GM19023 (cell line): ENCODE measurements at regions not wholly inside any gene's neighbourhood (a gene's known extent, or its start where the extent isn't known, plus 50 kb on each side); places are given as distances from the start of the nearest gene placed in this dataset.
"Not testable (repeated sequence)": the region's sequence is repeated elsewhere in the genome, so short reads cannot be mapped to it uniquely, and the experiment has no call there.

Experiments used
- ATAC-seq: cut with Tn5 transposase; IDR thresholded peaks from one replicate; pipeline ENCODE4 v1.9.1; 2021; ENCODE audit warnings: mild to moderate bottlenecking, moderate library complexity; ENCODE audit not compliant: unreplicated experiment

DNA sequence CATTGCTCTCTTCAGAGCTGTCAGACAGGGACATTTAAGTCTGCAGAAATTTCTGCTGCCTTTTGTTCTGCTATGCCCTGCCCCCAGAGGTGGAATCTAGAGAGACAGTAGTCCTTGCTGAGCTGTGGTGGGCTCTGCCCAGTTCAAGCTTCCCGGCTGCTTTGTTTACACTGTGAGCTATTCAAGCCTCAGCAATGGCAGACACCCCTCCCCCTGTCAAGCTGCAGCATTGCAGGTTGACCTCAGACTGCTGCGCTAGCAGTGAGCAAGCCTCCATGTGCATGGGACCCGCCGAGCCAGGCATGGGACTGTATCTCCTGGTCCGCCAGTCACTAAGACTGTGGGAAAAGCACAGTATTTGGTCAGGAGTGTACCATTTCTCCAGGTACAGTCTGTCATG, 53.6 kb upstream of the MAPK10 start:
- ATAC-seq = not testable (repeated sequence)

- no peak for ATAC-seq
Measured at GRCh38 chr4:86414686-86415085, 54.8 kb upstream of the MAPK10 start.

DNA sequence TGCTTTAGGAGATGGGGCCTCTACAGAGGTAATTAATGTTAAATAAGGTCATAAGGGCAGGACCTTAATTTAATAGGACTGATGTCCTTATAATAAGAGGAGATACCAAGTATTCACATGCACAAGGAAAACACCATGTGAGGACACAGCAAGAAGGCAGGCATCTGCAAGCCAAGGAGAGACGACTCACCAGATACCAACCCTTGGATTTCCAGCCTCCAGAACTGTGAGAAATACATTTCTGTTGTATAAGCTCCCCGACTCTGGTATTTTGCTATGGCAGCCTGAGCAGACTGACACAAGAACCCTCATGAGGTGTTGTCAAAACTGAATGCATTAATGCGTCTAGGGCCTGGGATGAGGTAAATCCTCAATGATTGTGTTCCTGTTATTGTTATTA, 56.2 kb upstream of the MAPK10 start:
- ATAC-seq = no peak

DNA sequence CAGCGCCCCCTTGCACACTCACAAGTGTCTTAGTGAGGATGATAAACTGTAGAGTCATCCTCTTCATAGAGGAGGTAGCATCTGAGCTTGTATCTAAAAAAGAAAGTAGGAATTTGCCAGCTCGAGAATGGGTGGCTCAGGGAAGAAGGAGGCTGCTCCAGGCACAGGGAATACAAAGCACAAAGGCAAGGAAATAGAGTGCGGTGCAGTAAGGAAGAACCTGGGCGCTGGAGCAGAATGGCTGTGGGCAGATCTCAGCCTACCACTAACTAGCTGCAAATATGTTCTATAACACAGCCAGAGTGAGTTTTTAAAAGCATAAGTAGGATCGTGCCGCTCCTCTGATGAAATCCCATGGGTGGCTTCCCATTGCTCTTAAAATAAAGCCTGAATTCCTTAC, 61.6 kb upstream of the MAPK10 start:
- no peak for ATAC-seq

DNA sequence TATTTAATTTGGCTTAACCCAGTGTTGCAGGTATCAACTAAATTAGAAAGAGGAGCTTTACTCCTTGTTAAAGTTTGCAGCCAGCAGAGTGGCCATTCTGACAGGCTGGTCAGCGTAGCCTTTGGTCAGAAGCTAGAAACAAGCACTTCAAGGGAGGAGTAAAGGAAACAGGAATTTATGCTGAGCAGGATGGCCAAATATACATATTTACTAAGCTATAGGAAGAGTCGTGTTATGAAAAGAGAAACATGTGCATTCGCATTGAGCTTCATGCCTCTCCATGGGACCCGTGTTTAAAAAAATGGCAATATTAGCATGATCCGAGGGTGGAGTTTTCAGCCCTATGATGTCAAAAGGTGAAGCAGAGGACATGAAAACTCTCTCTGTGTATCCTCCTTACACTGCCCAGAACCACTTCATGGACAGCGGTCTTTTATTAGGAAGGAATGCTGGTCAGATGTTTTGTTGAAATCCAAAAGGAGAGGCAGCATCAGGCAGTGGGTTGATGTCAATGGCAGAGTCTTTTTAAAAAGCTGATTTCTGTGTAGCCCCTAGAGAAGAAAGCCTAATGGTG, 71.8 kb upstream of the MAPK10 start:
- ATAC-seq = no peak

DNA sequence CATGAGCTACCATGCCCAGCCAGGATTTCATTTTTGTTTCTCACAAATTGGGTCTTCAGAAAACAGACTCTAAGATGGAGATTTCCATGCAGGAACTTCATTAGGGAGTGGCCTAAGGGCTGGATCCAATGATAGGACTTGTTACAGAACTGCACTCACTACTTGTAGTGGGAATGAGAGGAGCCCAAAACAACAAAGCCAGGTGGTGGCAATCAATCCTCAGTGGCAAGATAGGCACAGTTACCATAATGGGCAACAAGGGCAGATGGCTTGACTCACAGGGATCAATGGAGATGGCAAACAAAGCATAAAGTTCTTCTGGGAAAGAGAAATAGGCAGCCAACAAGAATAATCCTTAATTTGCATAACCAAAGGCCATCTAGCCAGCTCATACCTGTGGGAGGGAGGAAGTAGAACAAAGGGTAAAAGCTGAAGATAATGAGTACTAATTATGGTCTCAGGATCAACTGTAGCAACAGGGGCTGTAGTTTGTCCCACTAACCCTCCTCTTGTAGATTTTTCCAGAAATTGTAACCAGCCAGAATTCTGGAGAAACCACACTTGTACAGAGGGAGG, 72.8 kb upstream of the MAPK10 start:
- no peak for ATAC-seq

GRCh38 chr4:86439293-86439692, 79.4 kb upstream of the MAPK10 start:
- ATAC-seq = no peak

GRCh38 chr4:86441175-86441936, 81.5 kb upstream of the MAPK10 start:
- ATAC-seq = peak; percentile 72

DNA sequence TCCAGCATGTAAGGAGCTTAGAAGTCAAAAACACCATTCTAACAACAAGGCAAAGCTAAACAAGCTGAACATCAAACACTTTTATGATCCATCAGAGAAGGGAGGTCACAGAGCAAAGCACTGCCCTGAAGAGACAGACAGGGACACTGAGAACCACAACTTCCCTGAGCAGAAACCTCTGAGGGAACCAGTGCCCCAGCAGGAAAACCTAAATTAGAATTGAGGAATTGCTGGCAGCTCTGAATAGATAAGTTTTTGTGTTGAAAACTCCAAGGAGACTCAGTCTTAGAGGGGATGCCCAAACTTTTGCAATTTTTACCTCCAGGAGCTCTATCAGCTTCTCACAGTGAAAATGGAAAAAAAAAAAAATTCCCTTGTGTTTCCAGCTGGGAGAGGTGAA, 83.0 kb upstream of the MAPK10 start:
- no peak for ATAC-seq

GRCh38 chr4:86443495-86443894, 83.6 kb upstream of the MAPK10 start:
- ATAC-seq = no peak

GRCh38 chr4:86446996-86447395, 87.1 kb upstream of the MAPK10 start:
- ATAC-seq = no peak

DNA sequence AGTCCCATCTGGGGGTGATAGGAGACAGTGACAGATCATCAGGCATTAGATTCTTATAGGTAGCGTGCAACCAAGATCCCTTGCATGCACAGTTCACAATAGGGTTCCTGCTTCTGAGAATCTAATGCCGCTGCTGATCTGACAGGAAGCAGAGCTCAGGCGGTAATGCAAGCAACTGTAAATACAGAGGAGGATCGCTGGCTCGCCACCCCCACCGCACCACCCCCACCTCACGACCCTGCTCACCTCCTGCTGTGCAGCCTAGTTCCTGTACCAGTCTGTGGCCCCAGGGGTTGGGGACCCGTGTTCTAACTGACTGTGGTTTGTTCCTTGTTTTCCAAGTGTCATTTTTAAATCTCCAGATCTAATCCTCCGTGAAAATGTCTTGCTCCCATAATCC, 89.0 kb upstream of the MAPK10 start:
- ATAC-seq = no peak

DNA sequence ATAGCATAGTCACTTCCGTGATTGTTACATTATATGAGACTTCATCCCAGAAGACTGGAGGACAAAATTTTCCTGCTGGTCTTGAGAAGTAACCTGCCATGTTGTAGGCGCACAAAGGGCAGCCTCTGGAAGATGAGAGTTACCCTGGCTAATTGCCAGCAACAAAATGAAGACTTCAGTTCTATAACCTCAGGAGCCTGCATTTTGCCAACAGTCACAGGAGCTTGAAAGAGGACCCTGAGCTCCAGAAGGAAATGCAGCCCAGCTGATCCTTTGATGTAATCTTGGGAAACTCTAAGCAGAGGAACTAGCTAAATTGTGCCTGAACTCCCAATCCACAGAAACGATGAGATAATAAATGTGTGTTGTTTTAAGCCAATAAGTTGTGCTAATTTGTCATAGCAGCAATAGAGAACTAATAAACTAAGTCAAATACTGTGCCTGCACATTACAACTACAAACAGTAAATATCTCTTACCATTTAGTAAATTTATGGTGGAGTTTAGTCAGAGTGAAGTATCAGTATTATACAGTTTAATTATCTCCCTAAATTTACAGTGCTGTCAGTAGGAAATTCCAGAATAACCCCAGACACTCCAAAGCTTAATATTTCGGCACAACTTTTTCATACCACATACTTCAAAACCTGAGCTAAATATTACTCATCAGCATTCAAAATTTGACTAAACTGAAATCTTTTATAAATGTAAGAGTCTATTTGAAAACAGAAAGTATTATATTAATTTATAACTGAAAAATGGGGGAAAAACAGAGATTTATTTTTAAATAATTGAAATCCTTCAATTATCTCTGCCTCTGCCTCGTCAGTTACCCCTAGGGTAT, 90.1 kb upstream of the MAPK10 start:
- no peak for ATAC-seq

GRCh38 chr4:86450861-86451260, 91.0 kb upstream of the MAPK10 start:
- ATAC-seq = no peak

GRCh38 chr4:86451560-86452330, 91.9 kb upstream of the MAPK10 start:
- no peak for ATAC-seq

DNA sequence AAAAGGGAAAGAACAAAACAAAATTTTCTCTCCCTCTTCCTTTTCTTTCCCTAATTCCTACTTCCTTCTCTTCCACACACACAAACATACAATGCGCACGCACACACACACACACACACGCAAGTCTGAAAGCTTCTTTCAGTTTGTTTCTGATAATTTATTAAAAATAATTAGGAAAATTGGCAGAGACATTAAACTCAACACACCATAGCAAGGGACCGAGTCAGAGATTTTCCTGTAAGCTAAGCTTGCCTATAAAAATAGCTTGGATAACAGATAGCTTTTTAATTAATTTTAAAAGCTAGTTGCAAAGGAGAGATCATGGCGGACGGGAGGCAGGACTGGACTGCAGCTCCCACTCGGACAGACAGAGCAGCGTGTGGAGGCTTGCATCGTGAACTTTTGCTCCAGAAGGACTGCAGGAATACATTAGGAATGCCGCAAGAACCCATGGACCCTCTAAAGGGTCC, 92.6 kb upstream of the MAPK10 start:
- no peak for ATAC-seq

GRCh38 chr4:86452924-86453531, 93.2 kb upstream of the MAPK10 start:
- ATAC-seq = no peak

- ATAC-seq = not testable (repeated sequence)
Measured at GRCh38 chr4:86453611-86454072, 93.8 kb upstream of the MAPK10 start.

DNA sequence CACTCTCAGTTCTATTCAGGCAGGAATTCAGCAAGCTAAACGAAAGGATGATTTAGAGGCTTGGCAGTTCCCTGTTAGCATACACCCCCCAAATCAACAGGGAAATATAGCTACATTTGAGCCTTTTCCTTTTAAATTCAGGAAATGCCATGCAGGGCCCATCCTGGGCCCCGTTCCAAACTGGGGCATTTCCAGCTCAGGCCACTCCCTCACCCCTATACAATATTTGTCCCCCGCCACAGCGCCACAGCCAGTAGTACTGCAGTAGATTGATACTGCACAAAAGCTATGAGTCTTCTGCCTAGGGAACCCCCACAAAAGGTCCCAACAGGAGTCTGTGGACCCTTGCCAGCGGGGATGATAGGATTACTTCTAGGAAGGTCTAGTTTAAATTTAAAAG, 102.0 kb upstream of the MAPK10 start:
- ATAC-seq = no peak

DNA sequence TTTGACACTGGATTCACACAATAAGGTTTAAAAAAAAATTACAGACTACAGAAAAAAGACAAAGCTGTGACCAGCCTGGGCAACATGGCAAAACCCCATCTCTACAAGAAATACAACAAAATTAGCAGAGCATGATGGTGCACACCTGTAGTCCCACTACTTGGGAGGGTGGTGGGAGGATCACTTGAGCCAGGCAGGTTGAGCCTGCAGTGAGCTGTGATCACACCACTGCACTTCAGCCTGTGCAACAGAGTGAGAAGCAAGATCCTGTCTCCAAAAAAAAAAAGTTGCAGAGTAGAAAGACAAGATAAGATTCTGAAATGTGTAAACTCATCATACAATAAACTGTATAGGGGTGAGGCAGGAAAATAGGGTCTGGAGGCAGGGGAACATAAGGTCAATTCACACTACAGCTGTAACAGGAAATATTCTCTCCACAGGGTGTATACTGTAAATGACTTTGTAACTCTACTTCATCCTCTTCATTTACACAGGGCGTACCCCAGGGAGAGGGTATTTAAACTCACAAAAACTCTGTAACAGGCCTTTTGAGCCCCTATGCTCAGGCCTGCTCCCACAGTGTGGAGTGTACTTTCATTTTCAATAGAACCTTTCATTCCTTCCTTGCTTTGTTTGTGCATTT, 112.6 kb upstream of the MAPK10 start:
- no peak for ATAC-seq
